ENCODE measurements at regions not wholly inside any gene's neighbourhood (a gene's known extent, or its start where the extent isn't known, plus 50 kb on each side); places are given as distances from the start of the nearest gene placed in this dataset.
"Not testable (repeated sequence)": the region's sequence is repeated elsewhere in the genome, so short reads cannot be mapped to it uniquely, and the experiment has no call there.

GRCh38 chr4:130850019-130850524, 1754.1 kb downstream of the C4orf33 start:
- FAIRE-seq (no peak), DNase-seq (ENCODE audit: insufficient read length, low spot score) (no peak)

GRCh38 chr4:130851107-130851506, 1755.2 kb downstream of the C4orf33 start:
- DNase-seq (ENCODE audit: insufficient read length, low spot score): no peak
- no peak for FAIRE-seq

- FAIRE-seq: no peak
- no peak for DNase-seq (ENCODE audit: insufficient read length, low spot score)
These were observed 1756.0 kb downstream of the C4orf33 start for GRCh38 chr4:130851932-130852331.

- FAIRE-seq (no peak), DNase-seq (ENCODE audit: insufficient read length, low spot score) (no peak)
These were observed 1759.6 kb downstream of the C4orf33 start for GRCh38 chr4:130855533-130855932.

GRCh38 chr4:130859991-130860390, 1764.0 kb downstream of the C4orf33 start:
- no peak for FAIRE-seq

GRCh38 chr4:130896920-130897319, 1801.0 kb downstream of the C4orf33 start:
- FAIRE-seq (no peak), DNase-seq (ENCODE audit: insufficient read length, low spot score) (no peak)

More at GRCh38 chr4:130859991-130860390, 1764.0 kb downstream of the C4orf33 start:
- no peak for DNase-seq (ENCODE audit: insufficient read length, low spot score)

GRCh38 chr4:130901321-130901720, 1805.4 kb downstream of the C4orf33 start:
- FAIRE-seq: no peak
- DNase-seq (ENCODE audit: insufficient read length, low spot score): no peak

GRCh38 chr4:130922955-130923354, 1827.0 kb downstream of the C4orf33 start:
- FAIRE-seq: no peak
- DNase-seq (ENCODE audit: insufficient read length, low spot score): no peak

GRCh38 chr4:130955520-130955919, 1859.6 kb downstream of the C4orf33 start:
- DNase-seq (ENCODE audit: insufficient read length, low spot score) (no peak), FAIRE-seq (no peak)

- no peak for DNase-seq (ENCODE audit: insufficient read length, low spot score)
- FAIRE-seq: no peak
These were observed 1889.4 kb downstream of the C4orf33 start for GRCh38 chr4:130985371-130985770.

- DNase-seq (ENCODE audit: insufficient read length, low spot score): no peak
- FAIRE-seq: no peak
These were observed 1900.0 kb downstream of the C4orf33 start for GRCh38 chr4:130995988-130996387.

- DNase-seq (ENCODE audit: insufficient read length, low spot score) (no peak), FAIRE-seq (no peak)
These were observed 1905.4 kb downstream of the C4orf33 start for GRCh38 chr4:131001371-131001770.

GRCh38 chr4:131002132-131002531, 1906.2 kb downstream of the C4orf33 start:
- DNase-seq (ENCODE audit: insufficient read length, low spot score) (no peak), FAIRE-seq (no peak)

- FAIRE-seq (no peak), DNase-seq (ENCODE audit: insufficient read length, low spot score) (no peak)
These were observed 1910.4 kb downstream of the C4orf33 start for GRCh38 chr4:131006388-131006787.

- DNase-seq (ENCODE audit: insufficient read length, low spot score); FAIRE-seq: not testable (repeated sequence)
These were observed 1916.0 kb downstream of the C4orf33 start for GRCh38 chr4:131011961-131012360.

GRCh38 chr4:131013226-131013625, 1917.3 kb downstream of the C4orf33 start:
- DNase-seq (ENCODE audit: insufficient read length, low spot score): no peak
- no peak for FAIRE-seq

GRCh38 chr4:131026771-131027170, 1930.8 kb downstream of the C4orf33 start:
- no peak for FAIRE-seq

GRCh38 chr4:131044368-131044767, 1948.4 kb downstream of the C4orf33 start:
- FAIRE-seq (no peak), DNase-seq (ENCODE audit: insufficient read length, low spot score) (no peak)

More at GRCh38 chr4:131026771-131027170, 1930.8 kb downstream of the C4orf33 start:
- DNase-seq (ENCODE audit: insufficient read length, low spot score): no peak

GRCh38 chr4:131046821-131047220, 1950.9 kb downstream of the C4orf33 start:
- DNase-seq (ENCODE audit: insufficient read length, low spot score): no peak
- FAIRE-seq: no peak

GRCh38 chr4:131052646-131053045, 1956.7 kb downstream of the C4orf33 start:
- DNase-seq (ENCODE audit: insufficient read length, low spot score) (no peak), FAIRE-seq (no peak)

GRCh38 chr4:131054489-131055019, 1958.6 kb downstream of the C4orf33 start:
- FAIRE-seq (no peak), DNase-seq (ENCODE audit: insufficient read length, low spot score) (no peak)

- DNase-seq (ENCODE audit: insufficient read length, low spot score) (no peak), FAIRE-seq (no peak)
These were observed 1965.8 kb downstream of the C4orf33 start for GRCh38 chr4:131061734-131062133.

GRCh38 chr4:131063878-131064277, 1967.9 kb downstream of the C4orf33 start:
- FAIRE-seq (no peak), DNase-seq (ENCODE audit: insufficient read length, low spot score) (no peak)
